Astrocyte (in vitro differentiated cells and primary cell): ENCODE measurements at regions not wholly inside any gene's neighbourhood (a gene's known extent, or its start where the extent isn't known, plus 50 kb on each side); places are given as distances from the start of the nearest gene placed in this dataset.

Experiments
- CTCF ChIP-seq: IDR thresholded peaks from 2 replicates; pipeline ENCODE4 v1.5.1; 2011; ENCODE audit warnings: low read depth, mild to moderate bottlenecking, inconsistent platforms, low read length, moderate library complexity; ENCODE audit not compliant: insufficient read depth
- EZH2 ChIP-seq: IDR thresholded peaks from 2 replicates; pipeline ENCODE4 v1.6.1; 2012; ENCODE audit warnings: mild to moderate bottlenecking, low read length, inconsistent platforms; ENCODE audit not compliant: insufficient read depth

GRCh38 chr2:2633017-2633416 lies 301.9 kb upstream of the MYT1L start:
- TF ChIP-seq CTCF (no peak), EZH2 (no peak)
